H9 (cell line): ENCODE measurements at regions not wholly inside any gene's neighbourhood (a gene's known extent, or its start where the extent isn't known, plus 50 kb on each side); places are given as distances from the start of the nearest gene placed in this dataset.

Experiments used
- DNase-seq: peaks from one replicate; pipeline ENCODE4 v3.0.0-alpha.2; 2017
- H2AFZ ChIP-seq: one replicate; pipeline ENCODE4 v1.6.1; 2013; ENCODE audit warnings: mild to moderate bottlenecking, low read length, control low read depth, moderate library complexity
- H2AK5ac ChIP-seq: 2 replicates; pipeline ENCODE4 v1.6.1; 2013; ENCODE audit warnings: low read length, control low read depth, mixed read lengths; ENCODE audit not compliant: insufficient read length
- H2BK120ac ChIP-seq: one replicate; pipeline ENCODE4 v1.6.1; 2013; ENCODE audit warnings: low read depth, mild to moderate bottlenecking, low read length, control low read depth, inconsistent platforms; ENCODE audit not compliant: poor library complexity, severe bottlenecking
- H2BK12ac ChIP-seq: 2 replicates; pipeline ENCODE4 v1.6.1; 2013; ENCODE audit warnings: low read length, control low read depth, mixed read lengths, low read depth; ENCODE audit not compliant: insufficient read length
- H2BK15ac ChIP-seq: 2 replicates; pipeline ENCODE4 v1.6.1; 2013; ENCODE audit warnings: low read depth, low read length, control low read depth
- H2BK20ac ChIP-seq: one replicate; pipeline ENCODE4 v1.6.1; 2013; ENCODE audit warnings: low read depth, mild to moderate bottlenecking, low read length, control low read depth, inconsistent platforms; ENCODE audit not compliant: poor library complexity, severe bottlenecking
- H2BK5ac ChIP-seq: 2 replicates; pipeline ENCODE4 v1.6.1; 2013; ENCODE audit warnings: low read length, control low read depth, mixed read lengths; ENCODE audit not compliant: insufficient read length
- H3K14ac ChIP-seq: 2 replicates; pipeline ENCODE4 v1.6.1; 2013; ENCODE audit warnings: low read length, control low read depth; ENCODE audit not compliant: insufficient read depth
- H3K18ac ChIP-seq: 2 replicates; pipeline ENCODE4 v1.6.1; 2013; ENCODE audit warnings: low read depth, mild to moderate bottlenecking, mixed read lengths, low read length, control low read depth; ENCODE audit not compliant: insufficient read length
- H3K23ac ChIP-seq: 2 replicates; pipeline ENCODE4 v1.6.1; 2013; ENCODE audit warnings: low read length, control low read depth, mixed read lengths, low read depth; ENCODE audit not compliant: insufficient read length
- H3K23me2 ChIP-seq: 2 replicates; pipeline ENCODE4 v1.6.1; 2013; ENCODE audit warnings: low read depth, mild to moderate bottlenecking, mixed read lengths, low read length, control low read depth; ENCODE audit not compliant: insufficient read length, poor library complexity, severe bottlenecking
- H3K27ac ChIP-seq: 2 replicates; pipeline ENCODE4 v1.5.1; 2013; ENCODE audit warnings: low read length, control low read depth, mixed read lengths, low read depth; ENCODE audit not compliant: insufficient read length
- H3K27me3 ChIP-seq: 2 replicates; pipeline ENCODE4 v1.6.1; 2013; ENCODE audit warnings: low read length, control low read depth, inconsistent platforms; ENCODE audit not compliant: insufficient read depth
- H3K4ac ChIP-seq: 2 replicates; pipeline ENCODE4 v1.6.1; 2013; ENCODE audit warnings: low read depth, mild to moderate bottlenecking, control low read depth, inconsistent platforms, low read length, moderate library complexity
- H3K4me1 ChIP-seq: 2 replicates; pipeline ENCODE4 v1.6.1; 2013; ENCODE audit warnings: low read length, control low read depth, inconsistent platforms; ENCODE audit not compliant: insufficient read depth
- H3K4me2 ChIP-seq: 2 replicates; pipeline ENCODE4 v1.6.1; 2013; ENCODE audit warnings: low read length, control low read depth, mixed read lengths; ENCODE audit not compliant: insufficient read length, insufficient read depth
- H3K56ac ChIP-seq: 2 replicates; pipeline ENCODE4 v1.6.1; 2013; ENCODE audit warnings: low read depth, mild to moderate bottlenecking, mixed read lengths, low read length, control low read depth; ENCODE audit not compliant: insufficient read length
- H3K79me1 ChIP-seq: 2 replicates; pipeline ENCODE4 v1.6.1; 2013; ENCODE audit warnings: low read depth, mild to moderate bottlenecking, moderate library complexity, low read length, control low read depth, inconsistent platforms; ENCODE audit not compliant: insufficient read depth, poor library complexity, severe bottlenecking
- H3K79me2 ChIP-seq: 2 replicates; pipeline ENCODE4 v1.6.1; 2013; ENCODE audit warnings: low read length, control low read depth, inconsistent platforms; ENCODE audit not compliant: insufficient read depth
- H3K9ac ChIP-seq: 2 replicates; pipeline ENCODE4 v1.6.1; 2013; ENCODE audit warnings: low read length, control low read depth, mixed read lengths; ENCODE audit not compliant: insufficient read length; ENCODE audit errors: extremely low read depth
- H3K9me3 ChIP-seq: one replicate; pipeline ENCODE4 v1.6.1; 2013; ENCODE audit warnings: low read depth, low read length, inconsistent platforms; ENCODE audit not compliant: control insufficient read depth
- H3T11ph ChIP-seq: one replicate; pipeline ENCODE4 v1.6.1; 2013; ENCODE audit warnings: mild to moderate bottlenecking, low read length, control low read depth, inconsistent platforms
- H4K20me1 ChIP-seq: one replicate; pipeline ENCODE4 v1.6.1; 2013; ENCODE audit not compliant: control insufficient read depth, insufficient read length, insufficient read depth
- H4K5ac ChIP-seq: 2 replicates; pipeline ENCODE4 v1.6.1; 2013; ENCODE audit warnings: low read depth, mild to moderate bottlenecking, mixed read lengths, low read length, control low read depth; ENCODE audit not compliant: insufficient read length
- H4K8ac ChIP-seq: replicated peaks from 2 replicates; pipeline ENCODE4 v1.6.1; 2013; ENCODE audit warnings: low read length, control low read depth, mixed read lengths, low read depth; ENCODE audit not compliant: insufficient read length
- H4K91ac ChIP-seq: 2 replicates; pipeline ENCODE4 v1.6.1; 2013; ENCODE audit warnings: low read depth, mild to moderate bottlenecking, moderate library complexity, mixed read lengths, low read length, control low read depth; ENCODE audit not compliant: insufficient read length
- H3K27ac Mint-ChIP-seq, 3 experiments: 2 replicates in 2 of 3; 3 replicates in 1 of 3; pipeline ENCODE4 v1.8.0; 2020 to 2021; ENCODE audit warnings: mixed read lengths in 3 of 3, mild to moderate bottlenecking in 1 of 3, moderate library complexity in 1 of 3
- H3K27me3 Mint-ChIP-seq: 2 replicates; pipeline ENCODE4 v1.8.0; 2021; ENCODE audit warnings: low read depth, mild to moderate bottlenecking, moderate library complexity, mixed read lengths
- H3K36me3 Mint-ChIP-seq, 3 experiments: 2 replicates in 2 of 3; 3 replicates in 1 of 3; pipeline ENCODE4 v1.8.0; 2020 to 2021; ENCODE audit warnings: low read depth in 3 of 3, mixed read lengths in 3 of 3; ENCODE audit not compliant: insufficient read depth in 1 of 3
- H3K4me1 Mint-ChIP-seq, 2 experiments: 2 replicates each; pipeline ENCODE4 v1.8.0; 2020; ENCODE audit warnings: mixed read lengths in 2 of 2
- H3K4me3 Mint-ChIP-seq, 2 experiments: 2 replicates in 1 of 2; 3 replicates in 1 of 2; pipeline ENCODE4 v1.8.0; 2020 to 2021; ENCODE audit warnings: mild to moderate bottlenecking in 2 of 2, mixed read lengths in 2 of 2, moderate library complexity in 1 of 2
- H3K9me3 Mint-ChIP-seq, 2 experiments: 2 replicates in 1 of 2; 3 replicates in 1 of 2; pipeline ENCODE4 v1.8.0; 2020; ENCODE audit warnings: mild to moderate bottlenecking in 2 of 2, mixed read lengths in 2 of 2, moderate library complexity in 1 of 2
- WGBS: extraction: QIAGEN DNeasy Blood & Tissue Kit; methylation state at CpG from one replicate; pipeline ENCODE4 v1.1.7; 2013; ENCODE audit warnings: missing lambda C conversion rate, low lambda C conversion rate, mixed read lengths; ENCODE audit not compliant: insufficient read length; ENCODE audit errors: extremely low coverage; 5-methylcytosine and 5-hydroxymethylcytosine counted together
- TF ChIP-seq, protein P1 (sequence below): fragments of 200-600 bp; sonication (generic); conservative IDR thresholded peaks from 3 replicates; pipeline ENCODE4 v1.8.0; 2021; ENCODE audit warnings: antibody characterized with exemption, mild to moderate bottlenecking

DNA sequence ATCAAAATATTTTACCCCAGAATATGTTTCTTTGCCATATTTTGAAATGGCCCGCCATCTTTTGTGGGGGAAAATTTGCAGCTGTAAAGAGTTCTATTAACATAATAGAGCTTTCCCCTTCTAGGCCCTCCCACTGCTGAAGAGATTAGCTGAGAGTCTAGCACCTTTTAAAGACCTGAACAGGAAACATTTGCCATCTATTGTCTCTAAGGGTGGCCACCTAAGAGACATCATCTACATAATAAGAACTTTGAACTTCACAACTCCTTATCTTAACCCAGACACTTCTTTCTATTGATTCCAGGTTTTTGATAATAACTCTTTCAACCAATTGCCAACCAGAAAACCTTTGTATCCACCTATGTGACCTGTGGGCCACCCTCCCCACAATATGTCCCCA, 54.7 kb upstream of the TRPM1 start:
- Histone ChIP-seq H3T11ph (no peak overlapping the region), H3K27me3 (no peaks in the 10 kb centered on the region), H2BK120ac (no peak overlapping the region), H2BK20ac (no peak overlapping the region), H3K18ac (no peak overlapping the region), H3K27ac (no peak overlapping the region), H3K9me3 (no peaks in the 10 kb centered on the region), H3K79me2 (no peaks in the 10 kb centered on the region), H3K4me2 (no peak overlapping the region), H2AK5ac (no peak overlapping the region), H3K4me1 (peaks cover 2% of the 10 kb centered on the region; the same call in 1 of the 2 replicates), H3K79me1 (no peaks in the 10 kb centered on the region), H3K23me2 (no peaks in the 10 kb centered on the region), H3K4ac (no peak overlapping the region), H3K14ac (no peak overlapping the region), H2AFZ (no peak overlapping the region), H3K56ac (no peak overlapping the region), H4K5ac (no peak overlapping the region), H4K20me1 (no peaks in the 10 kb centered on the region), H3K23ac (no peak overlapping the region), H4K91ac (no peak overlapping the region), H2BK12ac (no peak overlapping the region), H2BK15ac (no peak overlapping the region), H3K9ac (no peak overlapping the region), H4K8ac (no peak overlapping the region), H2BK5ac (no peak overlapping the region)
- peak overlapping the region in 2 of 3 experiments; percentile 8 to 55; a peak in 3 of 7 replicates for H3K27ac Mint-ChIP-seq
- DNase-seq: no peak
- peaks cover 2% of the 10 kb centered on the region; the same call in 1 of the 2 replicates for H3K27me3 Mint-ChIP-seq
- no peak overlapping the region for H3K4me3 Mint-ChIP-seq
- H3K36me3 Mint-ChIP-seq: peaks cover 2 to 9% (median 3%) of the 10 kb centered on the region in 3 experiments; a peak in 3 of 7 replicates
- no CpG with 5 or more reads among the region's 1 CpG for WGBS
- TF ChIP-seq, protein P1, sequence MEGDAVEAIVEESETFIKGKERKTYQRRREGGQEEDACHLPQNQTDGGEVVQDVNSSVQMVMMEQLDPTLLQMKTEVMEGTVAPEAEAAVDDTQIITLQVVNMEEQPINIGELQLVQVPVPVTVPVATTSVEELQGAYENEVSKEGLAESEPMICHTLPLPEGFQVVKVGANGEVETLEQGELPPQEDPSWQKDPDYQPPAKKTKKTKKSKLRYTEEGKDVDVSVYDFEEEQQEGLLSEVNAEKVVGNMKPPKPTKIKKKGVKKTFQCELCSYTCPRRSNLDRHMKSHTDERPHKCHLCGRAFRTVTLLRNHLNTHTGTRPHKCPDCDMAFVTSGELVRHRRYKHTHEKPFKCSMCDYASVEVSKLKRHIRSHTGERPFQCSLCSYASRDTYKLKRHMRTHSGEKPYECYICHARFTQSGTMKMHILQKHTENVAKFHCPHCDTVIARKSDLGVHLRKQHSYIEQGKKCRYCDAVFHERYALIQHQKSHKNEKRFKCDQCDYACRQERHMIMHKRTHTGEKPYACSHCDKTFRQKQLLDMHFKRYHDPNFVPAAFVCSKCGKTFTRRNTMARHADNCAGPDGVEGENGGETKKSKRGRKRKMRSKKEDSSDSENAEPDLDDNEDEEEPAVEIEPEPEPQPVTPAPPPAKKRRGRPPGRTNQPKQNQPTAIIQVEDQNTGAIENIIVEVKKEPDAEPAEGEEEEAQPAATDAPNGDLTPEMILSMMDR: no peak
- peaks cover 66 to 67% of the 10 kb centered on the region in 2 experiments for H3K4me1 Mint-ChIP-seq
- peaks cover 3 to 14% of the 10 kb centered on the region in 2 experiments; a peak in 4 of 5 replicates for H3K9me3 Mint-ChIP-seq
